Esophagus squamous epithelium (tissue), 5 donors: ENCODE measurements at regions not wholly inside any gene's neighbourhood (a gene's known extent, or its start where the extent isn't known, plus 50 kb on each side); places are given as distances from the start of the nearest gene placed in this dataset.

Experiments
- DNase-seq: peaks from one replicate; lab custom pipeline; 2025; lab: John Stamatoyannopoulos, UW
- H3K27ac ChIP-seq, 4 donors: fragments of 200-600 bp; sonication (generic); one replicate each; pipeline ENCODE4 v1.5.1; 2016 to 2019; ENCODE audit warnings: mild to moderate bottlenecking in 1 of 4
- H3K27me3 ChIP-seq, 4 donors: fragments of 200-600 bp; sonication (generic); 1 replicate in 3 of 4; 2 replicates in 1 of 4; pipeline versions ENCODE4 v1.5.1 to v1.6.0; 2017 to 2021; ENCODE audit warnings: antibody characterized with exemption in 1 of 4
- H3K36me3 ChIP-seq, 3 donors: fragments of 200-600 bp; sonication (generic); one replicate each; pipeline ENCODE4 v1.5.1; 2016 to 2019
- H3K4me1 ChIP-seq, 3 donors: fragments of 200-600 bp; sonication (generic); one replicate each; pipeline ENCODE4 v1.5.1; 2017 to 2019
- H3K4me3 ChIP-seq, 4 donors: fragments of 200-600 bp; sonication (generic); 1 replicate in 3 of 4; 2 replicates in 1 of 4; pipeline ENCODE4 v1.5.1; 2016 to 2019; ENCODE audit warnings: mild to moderate bottlenecking in 2 of 4, moderate library complexity in 1 of 4
- H3K9me3 ChIP-seq, 3 donors: fragments of 200-600 bp; sonication (generic); one replicate each; pipeline ENCODE4 v1.5.1; 2016 to 2019
- POLR2A ChIP-seq, 4 donors: fragments of 450-650 bp; IDR thresholded peaks; one replicate each; pipeline ENCODE4 v1.6.1; 2017; ENCODE audit warnings: antibody characterized with exemption in 4 of 4, mild to moderate bottlenecking in 4 of 4, moderate library complexity in 3 of 4
- WGBS, 2 donors: methylation state at CpG; one replicate each; pipeline ENCODE4 v1.1.5; 2018; 5-methylcytosine and 5-hydroxymethylcytosine counted together
- intact Hi-C: fragments of 100-400 bp; cut with DNase I; formaldehyde crosslinking; loops from one replicate; pipeline ENCODE4 v1.15.0; 2022
- TF ChIP-seq, protein P1 (sequence below), 6 experiments: fragments of 450-650 bp in 4 of 6; fragments of 200-600 bp in 2 of 6; sonication (generic) in 2 of 6; IDR thresholded peaks; one replicate each; pipeline ENCODE4 v1.5.1; 2016 to 2019; ENCODE audit warnings: antibody characterized with exemption in 6 of 6, mild to moderate bottlenecking in 4 of 6, moderate library complexity in 4 of 6
- donor health status: DM: yes; HTN: yes; CAD: no.

DNA sequence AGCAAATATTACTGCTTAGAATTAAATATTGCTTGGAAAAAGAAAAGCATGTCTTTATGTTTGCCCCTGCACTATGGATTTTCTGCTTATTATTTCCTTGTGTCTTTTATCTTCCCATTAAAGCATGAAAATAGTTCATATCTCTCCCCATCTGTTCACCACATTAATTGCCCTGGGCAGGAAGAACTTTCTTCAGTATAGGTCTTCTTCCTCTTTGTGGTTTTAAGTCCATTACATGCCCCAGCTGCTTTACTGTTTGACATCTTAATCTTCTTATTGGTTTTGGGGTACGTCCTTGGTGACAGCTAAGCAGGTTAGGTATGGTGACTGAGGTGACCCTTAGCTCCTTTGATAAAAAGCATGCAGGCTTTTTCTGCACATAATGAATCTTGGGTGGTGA lies 157.3 kb downstream of the AASDH start:
- TF ChIP-seq POLR2A (IDR thresholded peaks at IDR 0.05), result no peak
- TF ChIP-seq, protein P1, sequence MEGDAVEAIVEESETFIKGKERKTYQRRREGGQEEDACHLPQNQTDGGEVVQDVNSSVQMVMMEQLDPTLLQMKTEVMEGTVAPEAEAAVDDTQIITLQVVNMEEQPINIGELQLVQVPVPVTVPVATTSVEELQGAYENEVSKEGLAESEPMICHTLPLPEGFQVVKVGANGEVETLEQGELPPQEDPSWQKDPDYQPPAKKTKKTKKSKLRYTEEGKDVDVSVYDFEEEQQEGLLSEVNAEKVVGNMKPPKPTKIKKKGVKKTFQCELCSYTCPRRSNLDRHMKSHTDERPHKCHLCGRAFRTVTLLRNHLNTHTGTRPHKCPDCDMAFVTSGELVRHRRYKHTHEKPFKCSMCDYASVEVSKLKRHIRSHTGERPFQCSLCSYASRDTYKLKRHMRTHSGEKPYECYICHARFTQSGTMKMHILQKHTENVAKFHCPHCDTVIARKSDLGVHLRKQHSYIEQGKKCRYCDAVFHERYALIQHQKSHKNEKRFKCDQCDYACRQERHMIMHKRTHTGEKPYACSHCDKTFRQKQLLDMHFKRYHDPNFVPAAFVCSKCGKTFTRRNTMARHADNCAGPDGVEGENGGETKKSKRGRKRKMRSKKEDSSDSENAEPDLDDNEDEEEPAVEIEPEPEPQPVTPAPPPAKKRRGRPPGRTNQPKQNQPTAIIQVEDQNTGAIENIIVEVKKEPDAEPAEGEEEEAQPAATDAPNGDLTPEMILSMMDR (IDR thresholded peaks at IDR 0.05), result no peak
- no peaks in the 10 kb centered on the region for H3K36me3 ChIP-seq
- H3K27me3 ChIP-seq, result no peaks in the 10 kb centered on the region
- H3K4me1 ChIP-seq, result no peaks in the 10 kb centered on the region
- no peaks in the 10 kb centered on the region for H3K9me3 ChIP-seq
- DNase-seq, result no peak
- H3K27ac ChIP-seq, result no peak overlapping the region
- 0 to 38% methylated on average over 1 of the region's 1 CpG for WGBS, 2 donors
- no peak overlapping the region for H3K4me3 ChIP-seq
- intact Hi-C loops, result no loop called here

DNA sequence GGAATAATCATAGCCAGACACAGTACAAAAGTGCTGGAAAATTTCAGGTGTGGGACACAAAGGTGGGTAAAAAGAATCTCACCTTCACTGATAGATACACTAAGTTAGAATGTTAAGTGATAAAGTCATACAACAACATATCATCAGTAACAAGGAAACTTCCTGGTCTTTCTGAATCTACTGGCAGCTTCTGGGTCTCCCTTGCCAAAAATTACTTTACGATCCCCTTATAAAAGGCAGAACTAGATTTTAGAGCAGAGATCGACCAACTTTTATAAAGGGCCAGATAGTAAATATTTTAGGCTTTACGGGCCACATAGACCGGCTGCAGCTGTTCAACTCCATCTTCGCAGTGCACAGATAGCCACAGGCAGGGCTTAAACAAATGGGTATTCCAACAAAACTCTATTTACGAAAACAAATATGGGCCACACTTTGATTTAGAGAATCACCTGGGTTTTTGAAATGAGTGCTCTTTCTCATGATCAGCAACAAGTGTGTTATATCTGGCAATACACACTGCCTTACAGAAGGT lies 159.9 kb downstream of the AASDH start:
- H3K4me1 ChIP-seq, result no peaks in the 10 kb centered on the region
- TF ChIP-seq, protein P1 (IDR thresholded peaks at IDR 0.05), result no peak
- TF ChIP-seq POLR2A (IDR thresholded peaks at IDR 0.05), result no peak
- intact Hi-C loops, result no loop called here
- H3K27me3 ChIP-seq, result no peaks in the 10 kb centered on the region
- H3K36me3 ChIP-seq, result no peaks in the 10 kb centered on the region
- H3K4me3 ChIP-seq, result no peak overlapping the region
- no peak for DNase-seq
- no peaks in the 10 kb centered on the region for H3K9me3 ChIP-seq
- 86 to 95% methylated on average over 6 of the region's 6 CpGs for WGBS, 2 donors
- H3K27ac ChIP-seq, result no peak overlapping the region

DNA sequence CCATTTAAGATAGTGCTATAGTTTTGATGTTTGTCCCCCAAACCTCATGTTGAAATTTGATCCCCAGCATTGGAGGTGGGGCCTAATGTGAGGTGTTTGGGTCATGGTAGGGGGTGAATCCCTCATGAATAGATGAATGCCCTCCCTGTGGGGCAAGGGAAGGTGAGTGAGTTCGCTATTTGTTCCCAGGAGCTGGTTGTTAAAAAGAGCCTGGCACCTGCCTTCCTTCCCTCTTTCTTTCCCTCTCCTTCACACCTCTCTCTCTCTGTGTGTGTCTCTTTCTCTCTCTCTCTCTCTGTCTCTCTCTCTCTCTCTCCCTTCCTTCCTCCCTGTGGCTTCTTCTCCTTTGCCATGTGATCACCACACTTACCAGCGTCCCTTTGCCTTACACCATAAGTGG lies 160.7 kb downstream of the AASDH start:
- Histone ChIP-seq H3K9me3 (no peaks in the 10 kb centered on the region), H3K36me3 (no peaks in the 10 kb centered on the region), H3K4me1 (no peaks in the 10 kb centered on the region), H3K4me3 (no peak overlapping the region), H3K27me3 (no peaks in the 10 kb centered on the region), H3K27ac (no peak overlapping the region)
- no peak for DNase-seq
- 63 to 77% methylated on average over 2 of the region's 2 CpGs for WGBS, 2 donors
- intact Hi-C loops, result no loop called here
- TF ChIP-seq, protein P1 (IDR thresholded peaks at IDR 0.05), result no peak
- no peak for TF ChIP-seq POLR2A (IDR thresholded peaks at IDR 0.05)

DNA sequence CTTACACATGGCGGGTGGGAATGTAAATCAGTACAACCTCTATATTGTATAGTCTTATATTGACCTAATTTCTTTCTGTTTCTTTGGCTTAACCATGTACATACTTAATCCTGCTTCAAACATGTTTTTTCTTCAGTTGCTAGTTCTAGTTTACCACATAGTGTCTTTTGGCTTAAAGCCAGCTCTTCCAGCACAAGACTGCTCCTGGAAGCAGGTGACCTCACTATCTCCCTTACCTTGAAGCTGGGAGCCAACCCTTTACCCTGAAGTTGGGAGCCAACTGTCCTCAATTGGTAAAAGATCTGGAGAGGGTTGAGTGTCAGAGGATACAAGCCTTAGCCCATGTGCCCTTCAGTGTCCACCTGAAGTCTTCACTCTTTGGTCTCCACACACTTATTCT lies 162.7 kb downstream of the AASDH start:
- H3K36me3 ChIP-seq, result no peaks in the 10 kb centered on the region
- H3K27me3 ChIP-seq, result no peaks in the 10 kb centered on the region
- TF ChIP-seq POLR2A (IDR thresholded peaks at IDR 0.05), result no peak
- TF ChIP-seq, protein P1 (IDR thresholded peaks at IDR 0.05), result no peak
- 93 to 95% methylated on average over 1 of the region's 1 CpG for WGBS, 2 donors
- H3K4me1 ChIP-seq, result no peaks in the 10 kb centered on the region
- H3K27ac ChIP-seq, result no peak overlapping the region
- DNase-seq, result no peak
- H3K4me3 ChIP-seq, result no peak overlapping the region
- intact Hi-C loops, result no loop called here
- no peaks in the 10 kb centered on the region for H3K9me3 ChIP-seq

DNA sequence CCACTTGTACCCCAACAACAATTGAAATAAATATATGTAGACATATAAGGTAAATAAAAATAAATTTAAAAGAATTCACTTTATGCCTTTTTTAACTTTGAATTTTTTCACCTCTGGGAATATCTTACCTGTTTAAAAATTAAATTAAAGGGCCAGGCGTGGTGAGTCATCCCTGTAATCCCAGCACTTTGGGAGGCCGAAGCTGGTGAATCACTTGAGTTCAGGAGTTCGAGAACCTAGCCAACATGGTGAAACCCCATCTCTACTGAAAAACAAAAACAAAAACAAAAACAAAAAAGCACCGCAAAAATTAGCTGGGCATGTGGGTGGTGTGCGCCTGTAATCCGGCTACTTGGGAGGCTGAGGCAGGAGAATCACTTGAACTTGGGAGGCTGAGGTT lies 164.8 kb downstream of the AASDH start:
- intact Hi-C loops, result no loop called here
- H3K27ac ChIP-seq, result no peak overlapping the region
- H3K36me3 ChIP-seq, result no peaks in the 10 kb centered on the region
- no peak for DNase-seq
- no peaks in the 10 kb centered on the region for H3K27me3 ChIP-seq
- whole genome bisulfite sequencing, 2 donors, result 78% methylated on average over 6 of the region's 6 CpGs
- no peaks in the 10 kb centered on the region for H3K4me1 ChIP-seq
- H3K4me3 ChIP-seq, result no peak overlapping the region
- TF ChIP-seq, protein P1 (IDR thresholded peaks at IDR 0.05), result no peak
- TF ChIP-seq POLR2A (IDR thresholded peaks at IDR 0.05), result no peak
- H3K9me3 ChIP-seq, result no peaks in the 10 kb centered on the region
